ENCODE measurements at regions not wholly inside any gene's neighbourhood (a gene's known extent, or its start where the extent isn't known, plus 50 kb on each side); places are given as distances from the start of the nearest gene placed in this dataset.

DNA sequence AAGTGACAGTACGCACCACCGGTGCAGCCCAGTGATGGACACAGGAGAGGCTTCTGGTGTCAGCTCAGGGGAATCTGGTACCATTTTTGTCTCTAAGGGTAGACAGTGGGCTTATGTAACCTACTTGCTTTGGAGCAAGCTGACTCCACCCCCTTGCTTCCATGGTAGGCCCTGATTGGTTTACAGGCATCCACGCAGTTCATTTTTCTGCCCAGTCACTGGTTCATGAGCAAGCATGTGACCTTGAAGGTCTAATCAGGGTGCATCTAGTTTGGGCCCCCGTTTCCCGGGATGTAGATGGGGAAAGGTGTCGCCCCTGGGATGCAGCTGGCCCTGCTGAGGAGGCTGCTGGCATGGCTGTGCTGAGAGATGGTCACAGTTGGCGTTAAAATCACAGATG lies 244.8 kb upstream of the KCNG1 start:
- TF ChIP-seq, protein P1, sequence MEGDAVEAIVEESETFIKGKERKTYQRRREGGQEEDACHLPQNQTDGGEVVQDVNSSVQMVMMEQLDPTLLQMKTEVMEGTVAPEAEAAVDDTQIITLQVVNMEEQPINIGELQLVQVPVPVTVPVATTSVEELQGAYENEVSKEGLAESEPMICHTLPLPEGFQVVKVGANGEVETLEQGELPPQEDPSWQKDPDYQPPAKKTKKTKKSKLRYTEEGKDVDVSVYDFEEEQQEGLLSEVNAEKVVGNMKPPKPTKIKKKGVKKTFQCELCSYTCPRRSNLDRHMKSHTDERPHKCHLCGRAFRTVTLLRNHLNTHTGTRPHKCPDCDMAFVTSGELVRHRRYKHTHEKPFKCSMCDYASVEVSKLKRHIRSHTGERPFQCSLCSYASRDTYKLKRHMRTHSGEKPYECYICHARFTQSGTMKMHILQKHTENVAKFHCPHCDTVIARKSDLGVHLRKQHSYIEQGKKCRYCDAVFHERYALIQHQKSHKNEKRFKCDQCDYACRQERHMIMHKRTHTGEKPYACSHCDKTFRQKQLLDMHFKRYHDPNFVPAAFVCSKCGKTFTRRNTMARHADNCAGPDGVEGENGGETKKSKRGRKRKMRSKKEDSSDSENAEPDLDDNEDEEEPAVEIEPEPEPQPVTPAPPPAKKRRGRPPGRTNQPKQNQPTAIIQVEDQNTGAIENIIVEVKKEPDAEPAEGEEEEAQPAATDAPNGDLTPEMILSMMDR (IDR thresholded peaks at IDR 0.05), result no peak
- TF ChIP-seq POLR2A (IDR thresholded peaks at IDR 0.05; ENCODE audit: low read depth) (no peak), POLR2AphosphoS5 (IDR thresholded peaks at IDR 0.05) (no peak), EP300 (IDR thresholded peaks at IDR 0.05) (no peak)

All from esophagus muscularis mucosa (tissue), 4 donors.